Smooth muscle cell (in vitro differentiated cells): ENCODE measurements at regions not wholly inside any gene's neighbourhood (a gene's known extent, or its start where the extent isn't known, plus 50 kb on each side); places are given as distances from the start of the nearest gene placed in this dataset.

Experiments
- DNase-seq: peaks from one replicate; lab custom pipeline; 2025; ENCODE audit not compliant: unreplicated experiment; lab: John Stamatoyannopoulos, UW
- H2AFZ ChIP-seq: fragments of 200-600 bp; sonication (generic); 2 replicates; pipeline ENCODE4 v1.6.0; 2016; ENCODE audit warnings: antibody characterized with exemption, low read depth, mild to moderate bottlenecking
- H3F3A ChIP-seq: fragments of 200-600 bp; sonication (generic); 2 replicates; pipeline ENCODE4 v1.6.0; 2017; ENCODE audit warnings: antibody characterized with exemption, low read depth
- H3K27ac ChIP-seq: fragments of 200-600 bp; sonication (generic); 2 replicates; pipeline ENCODE4 v1.5.1; 2016; ENCODE audit warnings: low read depth, mild to moderate bottlenecking
- H3K27me3 ChIP-seq: fragments of 200-600 bp; sonication (generic); 2 replicates; pipeline ENCODE4 v1.6.1; 2016; ENCODE audit warnings: low read depth, mild to moderate bottlenecking
- H3K36me3 ChIP-seq: fragments of 200-600 bp; sonication (generic); 2 replicates; pipeline ENCODE4 v1.5.1; 2016; ENCODE audit warnings: low read depth
- H3K4me1 ChIP-seq: fragments of 200-600 bp; sonication (generic); 2 replicates; pipeline ENCODE4 v1.5.1; 2016; ENCODE audit warnings: low read depth
- H3K4me2 ChIP-seq: fragments of 200-600 bp; sonication (generic); 2 replicates; pipeline ENCODE4 v1.6.0; 2016; ENCODE audit warnings: mild to moderate bottlenecking
- H3K4me3 ChIP-seq: fragments of 200-600 bp; sonication (generic); 2 replicates; pipeline ENCODE4 v1.5.1; 2016; ENCODE audit warnings: mild to moderate bottlenecking
- H3K79me2 ChIP-seq: fragments of 200-600 bp; sonication (generic); 2 replicates; pipeline ENCODE4 v1.6.0; 2016; ENCODE audit warnings: low read depth, mild to moderate bottlenecking
- H3K9ac ChIP-seq: fragments of 200-600 bp; sonication (generic); 2 replicates; pipeline ENCODE4 v1.6.0; 2016; ENCODE audit warnings: low read depth
- H3K9me3 ChIP-seq: fragments of 200-600 bp; sonication (generic); replicated peaks from 2 replicates; pipeline ENCODE4 v1.5.1; 2016; ENCODE audit warnings: low read depth
- H4K20me1 ChIP-seq: fragments of 200-600 bp; sonication (generic); 2 replicates; pipeline ENCODE4 v1.6.0; 2016; ENCODE audit warnings: low read depth
- CTCF ChIP-seq: fragments of 200-600 bp; sonication (generic); IDR thresholded peaks from 2 replicates; pipeline ENCODE4 v1.5.1; 2017; ENCODE audit warnings: borderline replicate concordance, mild to moderate bottlenecking, antibody characterized with exemption; ENCODE audit not compliant: insufficient read depth, poor library complexity, severe bottlenecking
- WGBS: methylation state at CpG from one replicate; pipeline ENCODE4 v1.1.7; 2016; ENCODE audit warnings: low lambda C conversion rate; 5-methylcytosine and 5-hydroxymethylcytosine counted together

GRCh38 chr10:37733822-37734221, 123.6 kb downstream of the ZNF248 start:
- no peak overlapping the region for H3K4me2 ChIP-seq
- no peaks in the 10 kb centered on the region for H3F3A ChIP-seq
- H3K9me3 ChIP-seq: peaks cover 13% of the 10 kb centered on the region
- no peaks in the 10 kb centered on the region for H3K79me2 ChIP-seq
- no peaks in the 10 kb centered on the region for H3K4me1 ChIP-seq
- H4K20me1 ChIP-seq: no peaks in the 10 kb centered on the region
- H3K36me3 ChIP-seq: no peaks in the 10 kb centered on the region
- H2AFZ ChIP-seq: no peak overlapping the region
- no peak overlapping the region for H3K4me3 ChIP-seq
- TF ChIP-seq CTCF: no peak
- H3K27ac ChIP-seq: no peak overlapping the region
- no peaks in the 10 kb centered on the region for H3K27me3 ChIP-seq
- H3K9ac ChIP-seq: no peak overlapping the region
- DNase-seq: no peak
- 80% methylated on average over 2 of the region's 2 CpGs for WGBS

GRCh38 chr10:37732685-37733084, 124.7 kb downstream of the ZNF248 start:
- no peaks in the 10 kb centered on the region for H3K79me2 ChIP-seq
- no peak for TF ChIP-seq CTCF
- H3K4me3 ChIP-seq: no peak overlapping the region
- peaks cover 13% of the 10 kb centered on the region for H3K9me3 ChIP-seq
- H3K9ac ChIP-seq: no peak overlapping the region
- no peaks in the 10 kb centered on the region for H4K20me1 ChIP-seq
- H3F3A ChIP-seq: no peaks in the 10 kb centered on the region
- H2AFZ ChIP-seq: no peak overlapping the region
- H3K36me3 ChIP-seq: no peaks in the 10 kb centered on the region
- H3K27me3 ChIP-seq: no peaks in the 10 kb centered on the region
- no peaks in the 10 kb centered on the region for H3K4me1 ChIP-seq
- H3K27ac ChIP-seq: no peak overlapping the region
- DNase-seq: no peak
- no peak overlapping the region for H3K4me2 ChIP-seq

GRCh38 chr10:37728830-37729229, 128.6 kb downstream of the ZNF248 start:
- no peak overlapping the region for H3K4me2 ChIP-seq
- H3K27me3 ChIP-seq: no peaks in the 10 kb centered on the region
- no peak for TF ChIP-seq CTCF
- H3K9me3 ChIP-seq: peaks cover 11% of the 10 kb centered on the region
- no peaks in the 10 kb centered on the region for H4K20me1 ChIP-seq
- no peaks in the 10 kb centered on the region for H3K4me1 ChIP-seq
- H3K27ac ChIP-seq: no peak overlapping the region
- no peak for DNase-seq
- H3K4me3 ChIP-seq: no peak overlapping the region
- no peak overlapping the region for H2AFZ ChIP-seq
- 77% methylated on average over 5 of the region's 5 CpGs for WGBS
- no peaks in the 10 kb centered on the region for H3F3A ChIP-seq
- no peaks in the 10 kb centered on the region for H3K79me2 ChIP-seq
- no peak overlapping the region for H3K9ac ChIP-seq
- H3K36me3 ChIP-seq: no peaks in the 10 kb centered on the region

GRCh38 chr10:37727491-37728352, 129.7 kb downstream of the ZNF248 start:
- H3K79me2 ChIP-seq: no peaks in the 10 kb centered on the region
- no peaks in the 10 kb centered on the region for H3F3A ChIP-seq
- H3K4me2 ChIP-seq: no peak overlapping the region
- H2AFZ ChIP-seq: no peak overlapping the region
- H3K9me3 ChIP-seq: peaks cover 9% of the 10 kb centered on the region
- H3K4me1 ChIP-seq: no peaks in the 10 kb centered on the region
- no peaks in the 10 kb centered on the region for H3K36me3 ChIP-seq
- TF ChIP-seq CTCF: no peak
- H3K27ac ChIP-seq: no peak overlapping the region
- H3K4me3 ChIP-seq: no peak overlapping the region
- no peaks in the 10 kb centered on the region for H3K27me3 ChIP-seq
- H3K9ac ChIP-seq: no peak overlapping the region
- no peak for DNase-seq
- WGBS: 85% methylated on average over 12 of the region's 12 CpGs
- no peaks in the 10 kb centered on the region for H4K20me1 ChIP-seq
